IMR-90 (cell line): ENCODE measurements at regions not wholly inside any gene's neighbourhood (a gene's known extent, or its start where the extent isn't known, plus 50 kb on each side); places are given as distances from the start of the nearest gene placed in this dataset.

Experiments
- ATAC-seq: fragments of 200-7000 bp; cut with Tn5 transposase; 2 replicates; pipeline ENCODE4 v1.9.1; 2020; ENCODE audit warnings: low read depth, mild to moderate bottlenecking, moderate library complexity
- BruUV-seq: library from RNA; stranded (reverse); fragments of 400-500 nt; replicated peaks from 2 replicates; lab custom pipeline; 2021; lab: Mats Ljungman, UMichigan
- CTCF ChIA-PET: fragments of 300-600 bp; formaldehyde crosslinking; extraction: SDS; loops from one replicate; lab custom pipeline; 2021; ENCODE audit warnings: antibody characterized with exemption; lab: Yijun Ruan, JAX
- POLR2A ChIA-PET: fragments of 300-600 bp; sonication (Branson Sonifier 250); formaldehyde crosslinking; loops from one replicate; lab custom pipeline; 2022; ENCODE audit warnings: antibody characterized with exemption; ENCODE audit not compliant: unreplicated experiment; lab: Charles Lee
- DNase-seq: peaks from one replicate; pipeline ENCODE4 v3.0.0; 2013
- H2AFZ ChIP-seq: replicated peaks from 2 replicates; pipeline ENCODE3; 2013; ENCODE audit warnings: low read length, mild to moderate bottlenecking; ENCODE audit not compliant: poor library complexity
- H2AK5ac ChIP-seq: 2 replicates; pipeline ENCODE4 v1.6.1; 2013; ENCODE audit warnings: low read depth, low read length, inconsistent platforms
- H2AK9ac ChIP-seq: replicated peaks from 2 replicates; pipeline ENCODE3; 2013; ENCODE audit warnings: mild to moderate bottlenecking, low read depth, low read length, moderate library complexity; ENCODE audit not compliant: poor library complexity
- H2BK120ac ChIP-seq: 2 replicates; pipeline ENCODE4 v1.6.1; 2013; ENCODE audit warnings: low read depth, low read length, inconsistent platforms
- H2BK15ac ChIP-seq: 3 replicates; pipeline ENCODE4 v1.6.1; 2013; ENCODE audit warnings: low read depth, low read length, inconsistent platforms
- H2BK20ac ChIP-seq: 2 replicates; pipeline ENCODE4 v1.6.1; 2013; ENCODE audit warnings: low read depth, mild to moderate bottlenecking, inconsistent platforms, low read length, moderate library complexity
- H2BK5ac ChIP-seq: 2 replicates; pipeline ENCODE4 v1.6.1; 2013; ENCODE audit warnings: mild to moderate bottlenecking, low read depth, low read length, inconsistent platforms; ENCODE audit not compliant: poor library complexity, severe bottlenecking
- H3K14ac ChIP-seq: replicated peaks from 2 replicates; pipeline ENCODE4 v1.6.1; 2013; ENCODE audit warnings: low read depth, low read length, inconsistent platforms
- H3K18ac ChIP-seq: 2 replicates; pipeline ENCODE4 v1.6.1; 2013; ENCODE audit warnings: low read depth, low read length, control low read depth
- H3K23ac ChIP-seq: 2 replicates; pipeline ENCODE4 v1.6.1; 2013; ENCODE audit warnings: low read depth, low read length, inconsistent platforms
- H3K27ac ChIP-seq: 2 replicates; pipeline ENCODE4 v1.5.1; 2013; ENCODE audit warnings: mild to moderate bottlenecking, control low read depth, low read length; ENCODE audit not compliant: insufficient read depth
- H3K27me3 ChIP-seq: 2 replicates; pipeline ENCODE4 v1.6.1; 2013; ENCODE audit warnings: low read length; ENCODE audit not compliant: control insufficient read depth, insufficient read depth
- H3K36me3 ChIP-seq: 2 replicates; pipeline ENCODE4 v1.6.1; 2013; ENCODE audit warnings: low read length, mixed read lengths; ENCODE audit not compliant: control insufficient read depth, insufficient read depth
- H3K4ac ChIP-seq: 2 replicates; pipeline ENCODE4 v1.6.1; 2013; ENCODE audit warnings: low read depth, low read length, inconsistent platforms
- H3K4me1 ChIP-seq: 2 replicates; pipeline ENCODE4 v1.6.1; 2013; ENCODE audit warnings: low read length, mixed read lengths; ENCODE audit not compliant: control insufficient read depth, insufficient read depth
- H3K4me2 ChIP-seq: 2 replicates; pipeline ENCODE4 v1.6.1; 2013; ENCODE audit warnings: low read depth, mild to moderate bottlenecking, control low read depth, low read length, moderate library complexity
- H3K4me3 ChIP-seq: 2 replicates; pipeline ENCODE4 v1.5.1; 2013; ENCODE audit warnings: low read depth, mild to moderate bottlenecking, control low read depth, low read length, moderate library complexity; ENCODE audit not compliant: insufficient read depth
- H3K56ac ChIP-seq: 2 replicates; pipeline ENCODE4 v1.6.1; 2013; ENCODE audit warnings: low read length, inconsistent platforms; ENCODE audit not compliant: insufficient read depth; ENCODE audit errors: extremely low read depth
- H3K79me1 ChIP-seq, 2 experiments: 2 replicates each; pipeline ENCODE4 v1.6.1; 2013; ENCODE audit warnings: low read length in 2 of 2, inconsistent platforms in 1 of 2, low read depth in 1 of 2
- H3K9ac ChIP-seq: 2 replicates; pipeline ENCODE4 v1.6.1; 2013; ENCODE audit warnings: low read depth, low read length, control low read depth
- H3K9me1 ChIP-seq: 2 replicates; pipeline ENCODE4 v1.6.1; 2013; ENCODE audit warnings: low read length, inconsistent platforms; ENCODE audit not compliant: insufficient read depth
- H3K9me3 ChIP-seq: 2 replicates; pipeline ENCODE4 v1.6.1; 2013; ENCODE audit warnings: low read length; ENCODE audit not compliant: control insufficient read depth, insufficient read depth
- H4K20me1 ChIP-seq: 2 replicates; pipeline ENCODE4 v1.6.1; 2013; ENCODE audit warnings: low read length, inconsistent platforms; ENCODE audit not compliant: insufficient read depth
- H4K5ac ChIP-seq: 2 replicates; pipeline ENCODE4 v1.6.1; 2013; ENCODE audit warnings: mild to moderate bottlenecking, low read depth, low read length, control low read depth
- H4K8ac ChIP-seq, 2 experiments: 2 replicates each; pipeline ENCODE4 v1.6.1; 2013; ENCODE audit warnings: low read depth in 2 of 2, low read length in 2 of 2, control low read depth in 1 of 2, inconsistent platforms in 1 of 2
- H4K91ac ChIP-seq: 2 replicates; pipeline ENCODE4 v1.6.1; 2013; ENCODE audit warnings: low read depth, low read length, inconsistent platforms; ENCODE audit not compliant: insufficient read depth
- BHLHE40 ChIP-seq: fragments of 150-350 bp; IDR thresholded peaks from 2 replicates; pipeline ENCODE4 v1.6.1; 2016; ENCODE audit warnings: mild to moderate bottlenecking, low read depth, low read length
- CEBPB ChIP-seq: IDR thresholded peaks from 2 replicates; pipeline ENCODE4 v1.6.1; 2012; ENCODE audit warnings: low read depth, low read length, improper control_type of control experiment
- CHD1 ChIP-seq: IDR thresholded peaks from 2 replicates; pipeline ENCODE4 v1.6.1; 2012; ENCODE audit warnings: low read depth, low read length, improper control_type of control experiment
- FOS ChIP-seq: fragments of 150-350 bp; IDR thresholded peaks from 2 replicates; pipeline ENCODE4 v1.6.1; 2016; ENCODE audit warnings: low read depth, low read length
- MAFK ChIP-seq: IDR thresholded peaks from 2 replicates; pipeline ENCODE4 v1.6.1; 2012; ENCODE audit warnings: low read depth, low read length, improper control_type of control experiment
- MAZ ChIP-seq: IDR thresholded peaks from 2 replicates; pipeline ENCODE4 v1.6.1; 2012; ENCODE audit warnings: low read depth, mild to moderate bottlenecking, low read length, improper control_type of control experiment, moderate library complexity, borderline replicate concordance
- MXI1 ChIP-seq: IDR thresholded peaks from 2 replicates; pipeline ENCODE4 v1.6.1; 2012; ENCODE audit warnings: low read depth, mild to moderate bottlenecking, low read length, moderate library complexity, borderline replicate concordance
- NFE2L2 ChIP-seq: fragments of 150-350 bp; IDR thresholded peaks from 2 replicates; pipeline ENCODE4 v1.6.1; 2016; ENCODE audit warnings: low read depth, mild to moderate bottlenecking, low read length
- RAD21 ChIP-seq: IDR thresholded peaks from 2 replicates; pipeline ENCODE4 v1.6.1; 2012; ENCODE audit warnings: low read length, improper control_type of control experiment
- RCOR1 ChIP-seq: IDR thresholded peaks from 2 replicates; pipeline ENCODE4 v1.6.1; 2012; ENCODE audit warnings: mild to moderate bottlenecking, low read length, improper control_type of control experiment; ENCODE audit not compliant: insufficient replicate concordance
- SMC3 ChIP-seq: fragments of 150-350 bp; IDR thresholded peaks from 2 replicates; pipeline ENCODE4 v1.6.1; 2016; ENCODE audit warnings: low read depth, mild to moderate bottlenecking, antibody characterized with exemption, low read length, moderate library complexity
- WGBS, 2 experiments: methylation state at CpG; one replicate each; pipeline versions ENCODE4 v1.1.5 to v1.1.7; 2013; ENCODE audit warnings: missing lambda C conversion rate in 2 of 2; ENCODE audit not compliant: insufficient read length in 1 of 2; ENCODE audit errors: extremely low coverage in 2 of 2; 5-methylcytosine and 5-hydroxymethylcytosine counted together
- dilution Hi-C: fragments of 300-500 bp; cut with HindIII; formaldehyde crosslinking; loops from one replicate; pipeline ENCODE4 v1.14.3; 2018; ENCODE audit warnings: low sequenced_read_pairs; ENCODE audit not compliant: unreplicated experiment
- in situ Hi-C: fragments of 300-500 bp; cut with MboI; formaldehyde crosslinking; loops from 3 replicates; pipeline ENCODE4 v1.14.3; 2019; ENCODE audit warnings: low sequenced_read_pairs, inconsistent platforms, mixed read lengths
- intact Hi-C: fragments of 100-400 bp; cut with micrococcal nuclease; formaldehyde crosslinking; loops from 2 replicates; pipeline ENCODE4 v1.10.0; 2022
- TF ChIP-seq, protein P1 (sequence below): fragments of 150-350 bp; IDR thresholded peaks from 2 replicates; pipeline ENCODE4 v1.6.1; 2016; ENCODE audit warnings: low read depth, mild to moderate bottlenecking, low read length, moderate library complexity, borderline replicate concordance

DNA sequence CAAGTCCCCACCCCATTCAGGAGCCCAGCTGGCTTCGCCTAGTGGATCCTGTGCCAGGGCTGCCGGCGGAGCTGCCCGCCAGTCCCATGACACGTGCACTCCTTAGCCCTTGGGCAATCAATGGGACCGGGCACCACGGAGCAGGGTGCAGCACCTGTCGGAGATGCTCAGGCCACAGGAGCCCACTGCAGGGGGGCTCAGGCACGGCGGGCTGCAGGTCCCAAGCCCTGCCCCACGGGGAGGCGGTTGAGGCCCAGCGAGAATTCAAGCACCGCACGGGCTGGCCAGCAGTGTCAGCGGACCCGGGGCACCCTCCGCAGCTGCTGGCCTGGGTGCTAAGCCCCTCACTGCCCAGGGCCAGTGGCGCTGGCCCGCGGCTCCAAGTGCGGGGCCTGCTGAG, 969.7 kb upstream of the CDH10 start:
- no peak overlapping the region for H3K4me3 ChIP-seq
- H2AFZ ChIP-seq = no peak overlapping the region
- H2BK20ac ChIP-seq = no peak overlapping the region
- no peaks in the 10 kb centered on the region for H3K79me1 ChIP-seq
- no peak overlapping the region for H2BK120ac ChIP-seq
- H4K8ac ChIP-seq = no peak overlapping the region
- WGBS, 2 experiments = 75% methylated on average over 7 of the region's 22 CpGs; no CpG with 5 or more reads in 1 of the 2 experiments
- ATAC-seq (no peak), DNase-seq (no peak)
- H3K23ac ChIP-seq = no peak overlapping the region
- no peaks in the 10 kb centered on the region for H3K9me1 ChIP-seq
- H3K4me1 ChIP-seq = no peaks in the 10 kb centered on the region
- peaks cover 8% of the 10 kb centered on the region for H3K9me3 ChIP-seq
- in situ Hi-C loops (no loop called here), intact Hi-C loops (no loop called here), dilution Hi-C loops (no loop called here)
- no peaks in the 10 kb centered on the region for H4K20me1 ChIP-seq
- H2AK9ac ChIP-seq = no peak overlapping the region
- no peak overlapping the region for H3K56ac ChIP-seq
- H3K9ac ChIP-seq = no peak overlapping the region
- H2BK5ac ChIP-seq = no peak overlapping the region
- no peaks in the 10 kb centered on the region for H3K27me3 ChIP-seq
- ChIA-PET CTCF (no interaction called here), POLR2A (no interaction called here)
- H3K4me2 ChIP-seq = no peak overlapping the region
- no peak overlapping the region for H2AK5ac ChIP-seq
- H4K91ac ChIP-seq = no peak overlapping the region
- no peak overlapping the region for H3K4ac ChIP-seq
- no peak for TF ChIP-seq BHLHE40
- TF ChIP-seq CEBPB = no peak
- TF ChIP-seq MXI1 = no peak
- TF ChIP-seq, protein P1, sequence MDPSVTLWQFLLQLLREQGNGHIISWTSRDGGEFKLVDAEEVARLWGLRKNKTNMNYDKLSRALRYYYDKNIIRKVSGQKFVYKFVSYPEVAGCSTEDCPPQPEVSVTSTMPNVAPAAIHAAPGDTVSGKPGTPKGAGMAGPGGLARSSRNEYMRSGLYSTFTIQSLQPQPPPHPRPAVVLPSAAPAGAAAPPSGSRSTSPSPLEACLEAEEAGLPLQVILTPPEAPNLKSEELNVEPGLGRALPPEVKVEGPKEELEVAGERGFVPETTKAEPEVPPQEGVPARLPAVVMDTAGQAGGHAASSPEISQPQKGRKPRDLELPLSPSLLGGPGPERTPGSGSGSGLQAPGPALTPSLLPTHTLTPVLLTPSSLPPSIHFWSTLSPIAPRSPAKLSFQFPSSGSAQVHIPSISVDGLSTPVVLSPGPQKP = no peak
- TF ChIP-seq MAZ = no peak
- no peak for TF ChIP-seq RAD21
- no peak for TF ChIP-seq MAFK
- TF ChIP-seq NFE2L2 = no peak
- TF ChIP-seq RCOR1 = no peak
- no peak for TF ChIP-seq FOS
- no peak for TF ChIP-seq CHD1
- TF ChIP-seq SMC3 = no peak
- H4K5ac ChIP-seq = no peak overlapping the region
- H3K36me3 ChIP-seq = no peaks in the 10 kb centered on the region
- BruUV-seq = no TSS peak
- no peak overlapping the region for H3K18ac ChIP-seq
- H3K14ac ChIP-seq = no peak overlapping the region
- no peak overlapping the region for H2BK15ac ChIP-seq
- H3K27ac ChIP-seq = no peak overlapping the region
